Tibial nerve (tissue), 4 donors: ENCODE measurements at regions not wholly inside any gene's neighbourhood (a gene's known extent, or its start where the extent isn't known, plus 50 kb on each side); places are given as distances from the start of the nearest gene placed in this dataset.

Experiments
- DNase-seq, 2 donors: peaks; one replicate each; pipeline ENCODE4 v3.0.0-alpha.2; 2019; ENCODE audit warnings: low spot score in 2 of 2
- H3K27ac ChIP-seq, 4 donors: fragments of 200-600 bp; sonication (generic) in 3 of 4; one replicate each; pipeline ENCODE4 v1.5.1; 2017 to 2019; ENCODE audit warnings: mild to moderate bottlenecking in 1 of 4
- H3K27me3 ChIP-seq, 2 donors: fragments of 200-600 bp; sonication (generic) in 1 of 2; one replicate each; pipeline versions ENCODE4 v1.5.1 to v1.6.0; 2017 to 2019
- H3K36me3 ChIP-seq, 3 donors: fragments of 200-600 bp; sonication (generic); one replicate each; pipeline ENCODE4 v1.5.1; 2018 to 2019
- H3K4me1 ChIP-seq, 4 donors: fragments of 200-600 bp; sonication (generic) in 3 of 4; one replicate each; pipeline ENCODE4 v1.5.1; 2017 to 2019
- H3K4me3 ChIP-seq, 4 donors: fragments of 200-600 bp; sonication (generic) in 3 of 4; one replicate each; pipeline ENCODE4 v1.5.1; 2017 to 2019; ENCODE audit warnings: mild to moderate bottlenecking in 1 of 4, moderate library complexity in 1 of 4
- H3K9me3 ChIP-seq, 4 donors: fragments of 200-600 bp; sonication (generic) in 3 of 4; one replicate each; pipeline ENCODE4 v1.5.1; 2017 to 2019
- EP300 ChIP-seq, 2 donors: sonication (generic); formaldehyde crosslinking; IDR thresholded peaks; one replicate each; pipeline ENCODE4 v1.6.1; 2017; ENCODE audit warnings: antibody characterized with exemption in 2 of 2, mild to moderate bottlenecking in 1 of 2
- POLR2A ChIP-seq, 2 donors: fragments of 450-650 bp; IDR thresholded peaks; one replicate each; pipeline ENCODE4 v1.6.1; 2017; ENCODE audit warnings: antibody characterized with exemption in 2 of 2, mild to moderate bottlenecking in 2 of 2, moderate library complexity in 2 of 2
- WGBS, 2 donors: methylation state at CpG; one replicate each; pipeline ENCODE4 v1.1.5; 2018; 5-methylcytosine and 5-hydroxymethylcytosine counted together
- TF ChIP-seq, protein P1 (sequence below), 5 experiments: fragments of 200-600 bp in 3 of 5; fragments of 450-650 bp in 2 of 5; sonication (generic) in 3 of 5; IDR thresholded peaks; one replicate each; pipeline ENCODE4 v1.5.1; 2016 to 2019; ENCODE audit warnings: antibody characterized with exemption in 5 of 5, mild to moderate bottlenecking in 3 of 5, moderate library complexity in 2 of 5

DNA sequence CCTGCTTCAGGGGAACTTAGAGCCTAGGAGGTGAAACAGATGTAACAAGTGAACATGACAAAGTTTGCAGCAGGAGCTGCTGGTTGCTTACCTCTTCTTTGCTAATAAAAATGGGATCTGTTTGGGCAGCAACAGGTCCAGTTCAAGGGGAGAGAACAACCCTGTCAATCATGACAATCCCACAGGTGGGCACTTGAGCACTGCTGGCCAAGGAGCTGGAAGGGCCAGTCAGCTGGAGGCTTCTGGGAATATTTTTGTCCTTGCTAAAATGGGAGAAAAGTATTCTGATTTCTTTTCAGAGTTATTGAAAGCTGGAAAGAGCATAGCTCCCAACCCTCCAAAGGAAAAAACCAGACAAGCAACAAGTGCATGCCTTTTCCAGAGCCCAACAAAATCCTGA, 477.7 kb upstream of the SULF2 start:
- TF ChIP-seq EP300 (IDR thresholded peaks at IDR 0.05) = no peak
- TF ChIP-seq, protein P1, sequence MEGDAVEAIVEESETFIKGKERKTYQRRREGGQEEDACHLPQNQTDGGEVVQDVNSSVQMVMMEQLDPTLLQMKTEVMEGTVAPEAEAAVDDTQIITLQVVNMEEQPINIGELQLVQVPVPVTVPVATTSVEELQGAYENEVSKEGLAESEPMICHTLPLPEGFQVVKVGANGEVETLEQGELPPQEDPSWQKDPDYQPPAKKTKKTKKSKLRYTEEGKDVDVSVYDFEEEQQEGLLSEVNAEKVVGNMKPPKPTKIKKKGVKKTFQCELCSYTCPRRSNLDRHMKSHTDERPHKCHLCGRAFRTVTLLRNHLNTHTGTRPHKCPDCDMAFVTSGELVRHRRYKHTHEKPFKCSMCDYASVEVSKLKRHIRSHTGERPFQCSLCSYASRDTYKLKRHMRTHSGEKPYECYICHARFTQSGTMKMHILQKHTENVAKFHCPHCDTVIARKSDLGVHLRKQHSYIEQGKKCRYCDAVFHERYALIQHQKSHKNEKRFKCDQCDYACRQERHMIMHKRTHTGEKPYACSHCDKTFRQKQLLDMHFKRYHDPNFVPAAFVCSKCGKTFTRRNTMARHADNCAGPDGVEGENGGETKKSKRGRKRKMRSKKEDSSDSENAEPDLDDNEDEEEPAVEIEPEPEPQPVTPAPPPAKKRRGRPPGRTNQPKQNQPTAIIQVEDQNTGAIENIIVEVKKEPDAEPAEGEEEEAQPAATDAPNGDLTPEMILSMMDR (IDR thresholded peaks at IDR 0.05) = no peak
- no peak for TF ChIP-seq POLR2A (IDR thresholded peaks at IDR 0.05)
- DNase-seq = no peak
- no peak overlapping the region for H3K4me3 ChIP-seq
- H3K27me3 ChIP-seq = no peaks in the 10 kb centered on the region
- H3K36me3 ChIP-seq = no peaks in the 10 kb centered on the region
- no peak overlapping the region for H3K27ac ChIP-seq
- peaks cover 0 to under 1% (median 0%) of the 10 kb centered on the region in 4 donors for H3K9me3 ChIP-seq
- H3K4me1 ChIP-seq = no peaks in the 10 kb centered on the region

DNA sequence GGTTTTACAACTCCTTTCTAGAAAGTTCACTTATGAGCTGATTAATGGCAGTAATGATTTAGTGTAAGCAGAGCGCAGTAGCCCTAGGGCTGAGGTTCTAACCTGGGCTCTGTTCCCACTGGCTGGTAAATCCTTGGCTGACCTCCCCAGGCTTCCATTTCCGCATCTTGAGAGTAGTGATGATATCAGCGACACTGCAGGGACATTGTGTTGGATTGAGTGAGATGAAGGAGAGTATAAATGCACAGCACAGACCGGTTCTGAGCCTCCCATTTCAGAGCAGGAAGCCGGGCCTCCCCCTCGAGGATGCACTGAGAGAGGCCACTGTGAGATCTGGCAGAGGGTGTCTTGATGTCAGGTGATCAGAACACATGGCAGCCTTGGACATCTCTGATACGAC, 477.2 kb upstream of the SULF2 start:
- H3K27me3 ChIP-seq = no peaks in the 10 kb centered on the region
- H3K27ac ChIP-seq = no peak overlapping the region
- no peak for DNase-seq
- peaks cover 0 to 4% (median 0%) of the 10 kb centered on the region in 4 donors for H3K9me3 ChIP-seq
- no peaks in the 10 kb centered on the region for H3K4me1 ChIP-seq
- WGBS, 2 donors = 63 to 79% methylated on average over 7 of the region's 7 CpGs
- no peak overlapping the region for H3K4me3 ChIP-seq
- TF ChIP-seq EP300 (IDR thresholded peaks at IDR 0.05) (no peak), POLR2A (IDR thresholded peaks at IDR 0.05) (no peak)
- TF ChIP-seq, protein P1 (IDR thresholded peaks at IDR 0.05) = no peak
- no peaks in the 10 kb centered on the region for H3K36me3 ChIP-seq

DNA sequence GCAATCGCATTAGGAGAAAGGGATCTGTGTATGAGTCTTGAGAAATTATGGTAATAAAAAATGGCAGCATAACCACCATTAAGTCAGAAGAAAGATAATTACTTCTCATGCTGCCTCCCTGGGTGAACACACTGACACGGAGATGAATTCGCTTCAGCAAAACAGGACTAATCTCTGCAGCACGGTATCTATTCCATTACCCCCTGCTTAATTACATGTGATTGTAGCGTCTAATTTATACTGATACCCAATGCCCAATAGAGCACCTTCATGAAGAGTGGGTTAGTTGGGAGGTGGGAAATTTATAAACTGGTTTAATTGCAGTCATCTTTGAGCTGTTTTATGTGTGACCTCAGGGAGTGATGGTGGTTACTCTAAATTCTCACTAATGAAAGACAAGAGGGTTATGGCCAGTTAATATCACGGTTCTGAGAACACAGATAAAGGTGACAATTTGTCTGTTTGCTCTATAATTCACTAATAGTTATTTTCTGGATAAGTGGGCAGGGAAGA, 476.2 kb upstream of the SULF2 start:
- no peaks in the 10 kb centered on the region for H3K4me1 ChIP-seq
- WGBS, 2 donors = 86 to 93% methylated on average over 6 of the region's 6 CpGs
- TF ChIP-seq, protein P1 (IDR thresholded peaks at IDR 0.05) = no peak
- TF ChIP-seq POLR2A (IDR thresholded peaks at IDR 0.05) (no peak), EP300 (IDR thresholded peaks at IDR 0.05) (no peak)

DNA sequence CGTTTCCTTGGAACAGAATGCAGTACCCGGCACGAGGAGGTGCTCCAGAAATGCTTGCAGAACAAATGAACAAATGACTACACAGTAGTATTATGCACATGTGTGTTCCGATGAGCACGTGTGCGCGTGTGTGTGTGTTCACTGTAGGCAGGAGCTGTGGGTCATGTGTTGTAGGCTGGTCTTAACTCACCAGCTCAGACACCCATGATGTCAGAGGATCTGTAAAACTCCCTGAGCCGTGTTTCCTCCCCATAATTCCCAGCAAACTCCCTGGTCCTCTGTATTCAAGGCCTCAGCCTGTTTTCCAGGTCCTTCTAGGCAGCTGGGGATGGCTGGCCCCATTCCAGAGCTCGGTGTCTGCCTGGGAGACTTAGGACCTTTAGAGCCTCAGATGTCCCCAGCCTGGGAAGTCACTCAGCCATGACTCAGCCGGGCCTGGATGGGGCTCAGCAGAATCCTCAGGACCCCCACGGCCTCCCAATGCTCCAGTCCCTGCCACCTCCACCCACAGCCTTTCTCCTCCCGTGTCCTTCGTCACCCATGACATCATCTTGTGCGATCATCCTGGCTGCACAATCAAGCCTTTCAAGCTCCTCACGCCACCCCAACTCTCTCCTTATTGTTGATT, 475.0 kb upstream of the SULF2 start:
- 46 to 59% methylated on average over 14 to 15 of the region's 15 CpGs for WGBS, 2 donors
- peaks cover 0 to 16% (median 0%) of the 10 kb centered on the region in 4 donors for H3K9me3 ChIP-seq
- no peak overlapping the region for H3K27ac ChIP-seq
- H3K27me3 ChIP-seq = no peaks in the 10 kb centered on the region
- H3K4me1 ChIP-seq = no peaks in the 10 kb centered on the region
- H3K4me3 ChIP-seq = no peak overlapping the region
- no peaks in the 10 kb centered on the region for H3K36me3 ChIP-seq
- TF ChIP-seq POLR2A (IDR thresholded peaks at IDR 0.05) (no peak), EP300 (IDR thresholded peaks at IDR 0.05) (no peak)
- TF ChIP-seq, protein P1 (IDR thresholded peaks at IDR 0.05) = no peak
- DNase-seq = peak in 1 of 2 donors; percentile 15

More for the DNA sequence above, 476.2 kb upstream of the SULF2 start:
- Histone ChIP-seq H3K27ac (no peak overlapping the region), H3K36me3 (no peaks in the 10 kb centered on the region), H3K4me3 (no peak overlapping the region), H3K27me3 (no peaks in the 10 kb centered on the region), H3K9me3 (peaks cover 0 to 7% (median 0%) of the 10 kb centered on the region in 4 donors)
- no peak for DNase-seq

DNA sequence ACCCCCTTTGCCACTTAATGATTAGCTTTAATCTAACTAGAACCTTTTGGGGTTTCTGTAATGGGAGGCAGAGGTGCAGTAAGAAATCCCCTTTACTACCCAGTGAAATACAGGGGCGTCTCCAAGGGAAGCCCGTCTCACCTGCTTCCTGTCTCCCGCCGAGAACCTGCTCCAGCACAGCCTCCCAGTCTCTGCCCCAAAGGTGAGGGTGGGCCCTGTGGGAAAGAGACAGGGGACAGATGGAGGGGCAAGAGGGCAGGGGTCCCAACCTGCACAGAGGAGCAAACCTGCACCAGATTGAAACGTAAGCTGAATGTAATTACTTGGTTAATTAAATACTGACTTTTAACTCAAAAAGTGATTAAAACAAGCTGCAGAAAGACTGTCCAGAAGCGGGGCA, 474.2 kb upstream of the SULF2 start:
- H3K36me3 ChIP-seq = no peaks in the 10 kb centered on the region
- H3K4me3 ChIP-seq = no peak overlapping the region
- peaks cover 0 to 16% (median 0%) of the 10 kb centered on the region in 4 donors for H3K9me3 ChIP-seq
- no peak overlapping the region for H3K27ac ChIP-seq
- TF ChIP-seq POLR2A (IDR thresholded peaks at IDR 0.05) (no peak), EP300 (IDR thresholded peaks at IDR 0.05) (no peak)
- TF ChIP-seq, protein P1 (IDR thresholded peaks at IDR 0.05) = no peak
- DNase-seq = no peak
- WGBS, 2 donors = 81 to 84% methylated on average over 6 of the region's 6 CpGs
- no peaks in the 10 kb centered on the region for H3K27me3 ChIP-seq
- no peaks in the 10 kb centered on the region for H3K4me1 ChIP-seq
